Neutrophil (primary cell): ENCODE measurements at regions not wholly inside any gene's neighbourhood (a gene's known extent, or its start where the extent isn't known, plus 50 kb on each side); places are given as distances from the start of the nearest gene placed in this dataset.

Experiments
- H3K27ac ChIP-seq: fragments of 200-600 bp; sonication (generic); 2 replicates; pipeline ENCODE4 v1.5.1; 2016; ENCODE audit warnings: mild to moderate bottlenecking, moderate library complexity
- H3K27me3 ChIP-seq: fragments of 200-600 bp; sonication (generic); 2 replicates; pipeline ENCODE4 v1.6.0; 2016; ENCODE audit warnings: mild to moderate bottlenecking
- H3K36me3 ChIP-seq: fragments of 200-600 bp; sonication (generic); 2 replicates; pipeline ENCODE4 v1.5.1; 2017
- H3K4me1 ChIP-seq, 2 experiments: fragments of 200-600 bp in 1 of 2; sonication (generic) in 1 of 2; 1 replicate in 1 of 2; 2 replicates in 1 of 2; pipeline versions ENCODE4 v1.5.1 to v1.6.1; 2013 to 2016; ENCODE audit warnings: low read depth in 1 of 2, low read length in 1 of 2, mild to moderate bottlenecking in 1 of 2, moderate library complexity in 1 of 2; ENCODE audit not compliant: control insufficient read depth in 1 of 2, insufficient read depth in 1 of 2
- H3K4me3 ChIP-seq, 2 experiments: fragments of 200-600 bp in 1 of 2; sonication (generic) in 1 of 2; 1 replicate in 1 of 2; 2 replicates in 1 of 2; pipeline ENCODE4 v1.5.1; 2013 to 2016; ENCODE audit warnings: low read depth in 1 of 2, low read length in 1 of 2, mild to moderate bottlenecking in 1 of 2, moderate library complexity in 1 of 2
- H3K9me3 ChIP-seq: fragments of 200-600 bp; sonication (generic); 2 replicates; pipeline ENCODE4 v1.5.1; 2016
- TF ChIP-seq, protein P1 (sequence below): fragments of 200-600 bp; sonication (generic); IDR thresholded peaks from 2 replicates; pipeline ENCODE4 v1.5.1; 2016; ENCODE audit warnings: antibody characterized with exemption

DNA sequence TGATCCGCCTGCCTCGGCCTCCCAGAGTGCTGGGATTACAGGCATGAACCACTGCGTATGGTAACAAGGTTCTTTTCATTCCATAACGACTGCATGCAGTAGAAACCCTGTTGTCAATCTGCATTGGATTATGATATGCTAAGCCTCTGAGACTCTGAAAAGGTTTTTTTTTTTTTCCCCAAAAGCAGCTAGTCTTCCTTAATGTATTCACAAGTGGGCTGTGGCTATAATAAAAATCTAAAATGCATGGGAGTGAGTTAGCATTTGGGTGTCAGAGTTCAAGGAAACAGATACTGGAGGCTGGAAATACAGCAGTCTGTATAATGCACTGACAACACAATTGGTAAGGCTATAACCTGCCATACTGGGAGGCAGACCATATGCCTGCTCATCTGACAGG, 218.1 kb downstream of the NSUN3 start:
- Histone ChIP-seq H3K27me3 (no peaks in the 10 kb centered on the region), H3K27ac (no peak overlapping the region), H3K4me3 (no peak overlapping the region), H3K36me3 (no peaks in the 10 kb centered on the region), H3K4me1 (no peaks in the 10 kb centered on the region), H3K9me3 (no peaks in the 10 kb centered on the region)
- TF ChIP-seq, protein P1, sequence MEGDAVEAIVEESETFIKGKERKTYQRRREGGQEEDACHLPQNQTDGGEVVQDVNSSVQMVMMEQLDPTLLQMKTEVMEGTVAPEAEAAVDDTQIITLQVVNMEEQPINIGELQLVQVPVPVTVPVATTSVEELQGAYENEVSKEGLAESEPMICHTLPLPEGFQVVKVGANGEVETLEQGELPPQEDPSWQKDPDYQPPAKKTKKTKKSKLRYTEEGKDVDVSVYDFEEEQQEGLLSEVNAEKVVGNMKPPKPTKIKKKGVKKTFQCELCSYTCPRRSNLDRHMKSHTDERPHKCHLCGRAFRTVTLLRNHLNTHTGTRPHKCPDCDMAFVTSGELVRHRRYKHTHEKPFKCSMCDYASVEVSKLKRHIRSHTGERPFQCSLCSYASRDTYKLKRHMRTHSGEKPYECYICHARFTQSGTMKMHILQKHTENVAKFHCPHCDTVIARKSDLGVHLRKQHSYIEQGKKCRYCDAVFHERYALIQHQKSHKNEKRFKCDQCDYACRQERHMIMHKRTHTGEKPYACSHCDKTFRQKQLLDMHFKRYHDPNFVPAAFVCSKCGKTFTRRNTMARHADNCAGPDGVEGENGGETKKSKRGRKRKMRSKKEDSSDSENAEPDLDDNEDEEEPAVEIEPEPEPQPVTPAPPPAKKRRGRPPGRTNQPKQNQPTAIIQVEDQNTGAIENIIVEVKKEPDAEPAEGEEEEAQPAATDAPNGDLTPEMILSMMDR = no peak

DNA sequence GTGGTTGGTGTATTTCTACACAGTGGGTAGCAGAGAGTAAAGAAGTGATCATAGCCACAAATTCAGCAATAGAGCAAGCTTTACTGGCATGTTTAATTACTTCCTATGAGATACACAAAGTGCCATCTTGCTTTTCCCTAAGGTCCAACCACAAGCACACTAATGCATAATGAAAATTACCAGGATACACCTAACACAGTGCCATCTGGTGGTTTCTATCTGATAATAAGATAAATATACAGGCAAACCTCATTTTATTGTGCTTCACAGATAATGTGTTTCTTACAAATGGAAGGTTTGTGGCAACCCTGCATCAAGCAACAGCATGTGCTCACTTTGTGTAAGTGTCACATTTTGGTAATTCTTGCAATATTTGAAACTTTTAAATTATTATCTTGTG, 223.0 kb downstream of the NSUN3 start:
- no peaks in the 10 kb centered on the region for H3K27me3 ChIP-seq
- H3K4me3 ChIP-seq = no peak overlapping the region
- no peaks in the 10 kb centered on the region for H3K4me1 ChIP-seq
- no peaks in the 10 kb centered on the region for H3K36me3 ChIP-seq
- TF ChIP-seq, protein P1 = no peak
- no peak overlapping the region for H3K27ac ChIP-seq
- no peaks in the 10 kb centered on the region for H3K9me3 ChIP-seq

DNA sequence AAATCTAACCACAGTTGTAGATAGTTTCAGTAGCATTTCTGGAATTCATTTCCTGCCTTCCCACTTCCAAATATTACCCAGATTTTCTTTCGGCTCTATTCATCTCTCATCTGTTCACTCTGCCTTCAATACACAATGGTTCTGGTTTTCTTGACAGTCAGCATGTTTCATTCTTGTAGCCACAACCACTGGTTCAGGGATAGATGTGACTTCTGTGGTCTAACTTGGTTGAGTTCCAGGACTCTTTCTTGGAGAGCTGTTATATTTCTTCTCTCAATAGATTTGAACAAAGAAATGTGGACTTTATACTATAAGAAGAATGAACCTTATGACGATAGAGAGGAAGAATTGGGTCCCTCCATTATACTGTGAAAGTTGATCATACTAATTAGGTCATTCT, 228.8 kb downstream of the NSUN3 start:
- no peaks in the 10 kb centered on the region for H3K9me3 ChIP-seq
- no peaks in the 10 kb centered on the region for H3K4me1 ChIP-seq
- H3K27ac ChIP-seq = no peak overlapping the region
- no peaks in the 10 kb centered on the region for H3K27me3 ChIP-seq
- no peaks in the 10 kb centered on the region for H3K36me3 ChIP-seq
- TF ChIP-seq, protein P1 = no peak
- no peak overlapping the region for H3K4me3 ChIP-seq

DNA sequence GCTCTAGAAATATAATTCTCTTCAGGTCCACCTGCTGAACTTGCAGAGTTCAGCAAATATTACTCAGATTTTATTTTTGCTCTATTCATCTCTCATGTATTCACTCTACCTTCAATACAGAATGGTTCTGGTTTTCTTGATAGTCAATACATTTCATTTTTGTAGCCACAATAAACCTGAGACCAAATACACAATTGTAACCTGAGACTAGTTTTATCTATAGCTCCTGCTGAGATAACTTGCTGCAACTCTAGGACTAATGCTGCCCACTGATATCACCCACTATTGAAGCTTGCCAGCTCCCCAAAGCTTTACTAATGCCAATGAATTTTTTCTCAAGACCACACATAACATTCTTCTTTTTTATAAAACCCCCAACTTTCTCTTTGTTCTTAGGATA, 229.3 kb downstream of the NSUN3 start:
- H3K4me3 ChIP-seq = no peak overlapping the region
- no peaks in the 10 kb centered on the region for H3K9me3 ChIP-seq
- H3K27ac ChIP-seq = no peak overlapping the region
- no peaks in the 10 kb centered on the region for H3K27me3 ChIP-seq
- H3K4me1 ChIP-seq = no peaks in the 10 kb centered on the region
- TF ChIP-seq, protein P1 = no peak
- no peaks in the 10 kb centered on the region for H3K36me3 ChIP-seq

DNA sequence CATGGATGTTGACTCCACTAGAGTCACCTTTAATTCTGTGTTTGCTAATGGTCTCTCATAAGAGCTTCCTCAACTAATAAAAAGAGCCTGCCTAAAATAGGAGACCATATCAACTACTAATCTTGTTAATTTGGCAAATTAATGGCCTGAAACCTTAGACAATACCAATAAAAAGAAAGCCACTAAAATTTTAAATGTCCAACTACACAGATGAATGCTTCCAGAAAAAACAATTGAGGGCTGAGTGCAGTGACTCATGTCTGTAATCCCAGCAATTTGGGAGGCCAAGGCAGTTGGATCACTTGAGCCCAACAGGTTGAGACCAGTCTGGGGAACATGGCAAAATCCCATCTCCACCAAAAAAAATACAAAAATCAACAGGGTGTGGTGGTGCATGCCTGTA, 230.9 kb downstream of the NSUN3 start:
- Histone ChIP-seq H3K9me3 (no peaks in the 10 kb centered on the region), H3K27me3 (no peaks in the 10 kb centered on the region), H3K4me3 (no peak overlapping the region), H3K27ac (no peak overlapping the region), H3K4me1 (no peaks in the 10 kb centered on the region), H3K36me3 (no peaks in the 10 kb centered on the region)
- TF ChIP-seq, protein P1 = no peak

DNA sequence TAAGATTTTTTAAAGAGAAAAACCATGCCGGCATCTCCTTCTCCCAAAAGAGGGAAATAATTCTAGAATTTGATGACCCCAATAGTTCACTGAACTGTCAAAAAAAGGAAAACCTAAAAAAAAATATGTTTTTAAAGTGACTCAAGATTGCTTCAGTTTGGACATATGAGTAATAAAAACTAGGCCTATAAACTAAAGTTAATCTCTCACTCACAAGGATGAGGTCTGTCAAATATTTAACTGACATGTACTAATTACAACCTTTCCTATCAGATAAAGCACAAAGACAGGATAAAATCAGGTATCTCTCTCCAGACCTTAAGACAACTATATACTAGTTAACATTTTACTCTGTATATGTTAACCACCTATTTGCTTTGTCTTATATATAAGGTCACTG, 231.9 kb downstream of the NSUN3 start:
- H3K9me3 ChIP-seq = no peaks in the 10 kb centered on the region
- no peaks in the 10 kb centered on the region for H3K27me3 ChIP-seq
- no peak overlapping the region for H3K4me3 ChIP-seq
- no peaks in the 10 kb centered on the region for H3K36me3 ChIP-seq
- H3K4me1 ChIP-seq = no peaks in the 10 kb centered on the region
- H3K27ac ChIP-seq = no peak overlapping the region
- TF ChIP-seq, protein P1 = no peak
